ENCODE measurements at regions not wholly inside any gene's neighbourhood (a gene's known extent, or its start where the extent isn't known, plus 50 kb on each side); places are given as distances from the start of the nearest gene placed in this dataset.

DNA sequence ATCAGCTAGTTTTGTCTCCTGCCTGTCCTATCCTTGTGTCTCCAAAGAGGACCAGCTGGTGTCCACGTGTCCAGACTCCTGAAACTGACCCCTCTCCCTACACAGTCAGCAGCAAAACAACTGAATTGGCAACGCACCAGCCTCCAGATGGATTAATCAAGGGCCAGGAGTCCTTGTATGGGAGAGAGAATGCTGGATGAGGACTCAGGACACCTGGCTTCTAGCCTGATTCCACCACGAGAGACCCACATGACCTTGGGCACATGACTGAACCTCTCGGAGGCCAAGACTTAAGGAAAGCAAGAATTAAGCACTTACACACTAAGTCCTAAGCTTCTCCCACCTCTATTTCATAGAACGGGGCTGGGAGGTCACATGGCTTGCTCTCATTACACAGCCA is 60.4 kb upstream of the CMKLR1 start:
- Histone ChIP-seq H3K27me3 (ENCODE audit: control insufficient read depth, insufficient read depth, low read length) (no peaks in the 10 kb centered on the region), H3K36me3 (ENCODE audit: control insufficient read depth, insufficient read depth, low read length) (no peaks in the 10 kb centered on the region), H3K4me3 (ENCODE audit: low read depth, low read length) (no peak overlapping the region)
- TF ChIP-seq, protein P1, sequence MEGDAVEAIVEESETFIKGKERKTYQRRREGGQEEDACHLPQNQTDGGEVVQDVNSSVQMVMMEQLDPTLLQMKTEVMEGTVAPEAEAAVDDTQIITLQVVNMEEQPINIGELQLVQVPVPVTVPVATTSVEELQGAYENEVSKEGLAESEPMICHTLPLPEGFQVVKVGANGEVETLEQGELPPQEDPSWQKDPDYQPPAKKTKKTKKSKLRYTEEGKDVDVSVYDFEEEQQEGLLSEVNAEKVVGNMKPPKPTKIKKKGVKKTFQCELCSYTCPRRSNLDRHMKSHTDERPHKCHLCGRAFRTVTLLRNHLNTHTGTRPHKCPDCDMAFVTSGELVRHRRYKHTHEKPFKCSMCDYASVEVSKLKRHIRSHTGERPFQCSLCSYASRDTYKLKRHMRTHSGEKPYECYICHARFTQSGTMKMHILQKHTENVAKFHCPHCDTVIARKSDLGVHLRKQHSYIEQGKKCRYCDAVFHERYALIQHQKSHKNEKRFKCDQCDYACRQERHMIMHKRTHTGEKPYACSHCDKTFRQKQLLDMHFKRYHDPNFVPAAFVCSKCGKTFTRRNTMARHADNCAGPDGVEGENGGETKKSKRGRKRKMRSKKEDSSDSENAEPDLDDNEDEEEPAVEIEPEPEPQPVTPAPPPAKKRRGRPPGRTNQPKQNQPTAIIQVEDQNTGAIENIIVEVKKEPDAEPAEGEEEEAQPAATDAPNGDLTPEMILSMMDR (IDR thresholded peaks at IDR 0.05; ENCODE audit: insufficient read depth, low read length, severe bottlenecking) = no peak
- FAIRE-seq = no peak
- no peak for DNase-seq (ENCODE audit: low read depth)

DNA sequence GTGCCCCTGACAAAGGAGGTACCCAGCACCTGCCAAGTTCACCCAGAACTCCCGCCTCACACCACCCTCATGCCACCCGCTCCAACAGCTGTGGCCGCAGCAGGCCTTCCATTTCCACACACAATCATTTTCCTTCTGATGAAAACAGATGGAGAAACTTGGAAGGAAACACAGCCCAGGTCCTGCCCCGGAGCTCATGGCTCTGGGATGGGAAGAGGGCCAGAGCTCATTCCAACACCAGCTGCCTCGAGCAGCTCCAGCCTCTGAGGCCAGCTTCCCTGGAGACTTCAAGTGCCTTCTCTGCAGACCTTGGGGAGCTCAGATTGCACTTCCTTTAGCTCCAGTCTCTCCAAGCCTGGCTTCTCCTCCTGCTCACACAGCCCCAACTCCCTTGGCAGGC is 55.1 kb upstream of the CMKLR1 start:
- TF ChIP-seq, protein P1 (IDR thresholded peaks at IDR 0.05; ENCODE audit: insufficient read depth, low read length, severe bottlenecking) = no peak
- DNase-seq (ENCODE audit: low read depth) = no peak
- H3K27me3 ChIP-seq (ENCODE audit: control insufficient read depth, insufficient read depth, low read length) = no peaks in the 10 kb centered on the region
- H3K36me3 ChIP-seq (ENCODE audit: control insufficient read depth, insufficient read depth, low read length) = no peaks in the 10 kb centered on the region
- no peak for FAIRE-seq
- no peak overlapping the region for H3K4me3 ChIP-seq (ENCODE audit: low read depth, low read length)

DNA sequence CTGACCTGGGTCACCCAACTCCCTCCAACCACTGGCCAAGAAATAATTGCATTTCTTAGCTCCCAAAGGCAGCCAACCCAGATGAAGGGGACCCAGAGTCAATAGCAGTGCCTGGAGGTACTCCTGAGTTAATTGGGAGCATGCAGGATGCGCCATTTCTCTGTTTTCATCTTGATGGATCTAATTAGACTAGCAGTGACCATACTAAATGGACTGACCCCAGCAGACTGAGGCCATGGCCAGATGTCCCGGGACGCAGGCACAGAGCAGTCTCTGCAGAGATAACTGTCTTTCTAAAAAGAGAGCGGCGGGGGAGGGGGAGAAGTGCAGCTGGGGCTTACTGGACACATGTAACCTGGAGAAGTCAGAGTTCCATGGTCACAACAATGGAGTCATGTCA is 53.2 kb upstream of the CMKLR1 start:
- Histone ChIP-seq H3K27me3 (ENCODE audit: control insufficient read depth, insufficient read depth, low read length) (no peaks in the 10 kb centered on the region), H3K36me3 (ENCODE audit: control insufficient read depth, insufficient read depth, low read length) (no peaks in the 10 kb centered on the region), H3K4me3 (ENCODE audit: low read depth, low read length) (no peak overlapping the region)
- no peak for DNase-seq (ENCODE audit: low read depth)
- peak; percentile 18 for FAIRE-seq
- TF ChIP-seq, protein P1 (IDR thresholded peaks at IDR 0.05; ENCODE audit: insufficient read depth, low read length, severe bottlenecking) = no peak

DNA sequence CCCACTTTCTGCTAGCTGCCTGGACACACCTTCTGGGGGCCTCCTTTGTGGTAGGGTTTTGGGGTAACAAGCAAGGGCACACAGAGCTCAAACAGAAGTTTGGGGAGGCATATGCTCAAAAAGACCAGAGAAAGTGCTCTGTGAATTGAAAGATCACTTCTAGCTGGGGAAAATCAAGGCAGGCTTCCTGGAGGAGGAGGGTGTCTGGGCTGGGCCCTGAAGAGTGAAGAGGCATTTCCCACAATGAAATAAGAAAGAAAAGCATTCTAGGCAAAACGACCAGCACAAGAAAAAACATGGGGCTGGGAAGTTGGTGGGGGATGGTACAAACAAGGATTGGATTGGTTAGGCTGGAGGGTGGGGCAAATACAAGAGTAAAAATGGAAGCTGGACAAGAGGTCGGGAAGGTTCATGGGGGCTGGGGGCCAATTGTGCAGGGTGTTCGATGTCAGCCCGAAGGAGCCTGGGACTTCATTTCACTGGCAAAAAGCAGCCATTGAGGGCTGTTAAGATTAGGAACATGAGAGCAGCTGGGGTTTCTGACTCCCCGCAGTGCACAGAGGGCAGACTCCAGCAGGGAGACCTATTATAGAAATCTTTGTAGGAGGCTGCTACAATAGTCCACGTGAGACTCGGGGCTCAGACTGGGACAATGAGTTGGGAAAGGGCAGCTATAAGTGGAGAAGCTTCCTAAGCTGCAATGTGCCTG is 51.5 kb upstream of the CMKLR1 start:
- Histone ChIP-seq H3K27me3 (ENCODE audit: control insufficient read depth, insufficient read depth, low read length) (no peaks in the 10 kb centered on the region), H3K4me3 (ENCODE audit: low read depth, low read length) (no peak overlapping the region), H3K36me3 (ENCODE audit: control insufficient read depth, insufficient read depth, low read length) (no peaks in the 10 kb centered on the region)
- TF ChIP-seq, protein P1 (IDR thresholded peaks at IDR 0.05; ENCODE audit: insufficient read depth, low read length, severe bottlenecking) = no peak
- no peak for DNase-seq (ENCODE audit: low read depth)
- no peak for FAIRE-seq

DNA sequence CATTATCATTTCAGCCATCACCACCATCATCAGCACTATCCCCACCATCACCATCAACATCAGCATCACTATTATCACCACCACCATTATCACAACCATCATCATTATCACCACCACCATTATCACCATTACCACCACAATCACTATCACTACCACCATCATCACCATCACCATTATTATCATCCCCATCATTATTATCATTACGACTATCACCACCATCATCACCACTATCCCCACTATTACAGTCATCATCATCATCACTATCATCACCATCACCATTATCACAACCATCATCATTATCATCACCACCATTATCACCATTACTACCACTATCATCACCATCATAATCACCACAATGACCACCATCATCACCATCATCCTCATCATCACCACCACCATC is 50.4 kb upstream of the CMKLR1 start:
- TF ChIP-seq, protein P1 (IDR thresholded peaks at IDR 0.05; ENCODE audit: insufficient read depth, low read length, severe bottlenecking) = no peak
- H3K36me3 ChIP-seq (ENCODE audit: control insufficient read depth, insufficient read depth, low read length) = no peaks in the 10 kb centered on the region
- no peaks in the 10 kb centered on the region for H3K27me3 ChIP-seq (ENCODE audit: control insufficient read depth, insufficient read depth, low read length)
- DNase-seq (ENCODE audit: low read depth) = no peak
- no peak overlapping the region for H3K4me3 ChIP-seq (ENCODE audit: low read depth, low read length)
- no peak for FAIRE-seq
